WTC11 (cell line): ENCODE measurements at regions not wholly inside any gene's neighbourhood (a gene's known extent, or its start where the extent isn't known, plus 50 kb on each side); places are given as distances from the start of the nearest gene placed in this dataset.

Experiments
- ATAC-seq: fragments of 200-7000 bp; cut with Tn5 transposase; 2 replicates; pipeline ENCODE4 v1.10.0; 2021; ENCODE audit warnings: mild to moderate bottlenecking, moderate library complexity
- CTCF ChIA-PET: fragments of 300-600 bp; sonication (Branson Sonifier 250); formaldehyde crosslinking; loops from one replicate; lab custom pipeline; 2021; ENCODE audit warnings: antibody characterized with exemption; lab: Charles Lee
- POLR2A ChIA-PET: fragments of 350-600 bp; sonication (Branson Sonifier 250); formaldehyde crosslinking; loops from one replicate; lab custom pipeline; 2021; ENCODE audit warnings: antibody characterized with exemption; lab: Charles Lee
- DNase-seq: peaks from one replicate; pipeline ENCODE4 v3.0.0; 2021; ENCODE audit warnings: low spot score
- H3K27ac Mint-ChIP-seq: 2 replicates; pipeline ENCODE4 v1.8.0; 2021; ENCODE audit warnings: mixed read lengths
- H3K27me3 Mint-ChIP-seq: 2 replicates; pipeline ENCODE4 v1.8.0; 2021; ENCODE audit warnings: low read depth, mild to moderate bottlenecking, moderate library complexity, mixed read lengths
- H3K36me3 Mint-ChIP-seq: 2 replicates; pipeline ENCODE4 v1.8.0; 2021; ENCODE audit warnings: mixed read lengths
- H3K4me1 Mint-ChIP-seq: 2 replicates; pipeline ENCODE4 v1.8.0; 2022; ENCODE audit warnings: mixed read lengths
- H3K4me3 Mint-ChIP-seq: 2 replicates; pipeline ENCODE4 v1.8.0; 2021; ENCODE audit warnings: mild to moderate bottlenecking, moderate library complexity, mixed read lengths
- H3K9me3 Mint-ChIP-seq: 2 replicates; pipeline ENCODE4 v1.8.0; 2021; ENCODE audit warnings: mixed read lengths
- ARID4B ChIP-seq: sonication (generic); formaldehyde crosslinking; IDR thresholded peaks from 2 replicates; pipeline ENCODE4 v1.8.0; 2023; ENCODE audit warnings: missing genetic modification reagents, mild to moderate bottlenecking, borderline replicate concordance
- ATF6 ChIP-seq: sonication (generic); formaldehyde crosslinking; IDR thresholded peaks from 2 replicates; pipeline ENCODE4 v1.8.1; 2023; ENCODE audit warnings: mild to moderate bottlenecking, missing genetic modification reagents
- CBFB ChIP-seq: sonication (generic); formaldehyde crosslinking; IDR thresholded peaks from 2 replicates; pipeline ENCODE4 v1.8.1; 2022; ENCODE audit warnings: mild to moderate bottlenecking, low read depth, missing genetic modification reagents
- EMX1 ChIP-seq: fragments of 250-450 bp; sonication (Bioruptor Pico); IDR thresholded peaks from 2 replicates; pipeline ENCODE4 v1.8.0; 2021; ENCODE audit warnings: mild to moderate bottlenecking
- KAT7 ChIP-seq: sonication (generic); formaldehyde crosslinking; IDR thresholded peaks from 2 replicates; pipeline ENCODE4 v1.8.1; 2023; ENCODE audit warnings: missing genetic modification reagents, mild to moderate bottlenecking, borderline replicate concordance
- MYBL2 ChIP-seq: sonication (generic); formaldehyde crosslinking; IDR thresholded peaks from 2 replicates; pipeline ENCODE4 v1.8.1; 2023; ENCODE audit warnings: mild to moderate bottlenecking, moderate library complexity, missing genetic modification reagents
- TEAD4 ChIP-seq: sonication (generic); formaldehyde crosslinking; IDR thresholded peaks from 2 replicates; pipeline ENCODE4 v1.8.0; 2022; ENCODE audit warnings: mild to moderate bottlenecking, missing genetic modification reagents
- ZNF232 ChIP-seq: sonication (generic); formaldehyde crosslinking; IDR thresholded peaks from 2 replicates; pipeline ENCODE4 v1.8.0; 2022; ENCODE audit warnings: mild to moderate bottlenecking, missing genetic modification reagents
- ZNF281 ChIP-seq: sonication (generic); formaldehyde crosslinking; IDR thresholded peaks from 2 replicates; pipeline ENCODE4 v1.8.0; 2023; ENCODE audit warnings: mild to moderate bottlenecking, missing genetic modification reagents
- ZNF512 ChIP-seq: sonication (generic); formaldehyde crosslinking; IDR thresholded peaks from 2 replicates; pipeline ENCODE4 v1.8.1; 2022; ENCODE audit warnings: missing genetic modification reagents, borderline replicate concordance
- TF ChIP-seq, protein P1 (sequence below): fragments of 250-450 bp; sonication (Bioruptor Pico); IDR thresholded peaks from 2 replicates; pipeline ENCODE4 v1.9.0; 2021; ENCODE audit warnings: mild to moderate bottlenecking
- TF ChIP-seq, protein P2 (sequence below): sonication (generic); formaldehyde crosslinking; conservative IDR thresholded peaks from 2 replicates; pipeline ENCODE4 v1.8.1; 2023; ENCODE audit warnings: mild to moderate bottlenecking, low read depth, missing genetic modification reagents, moderate library complexity

- ChIA-PET CTCF (no interaction called here), POLR2A (no interaction called here)
- H3K4me3 Mint-ChIP-seq = no peak overlapping the region
- TF ChIP-seq, protein P1, sequence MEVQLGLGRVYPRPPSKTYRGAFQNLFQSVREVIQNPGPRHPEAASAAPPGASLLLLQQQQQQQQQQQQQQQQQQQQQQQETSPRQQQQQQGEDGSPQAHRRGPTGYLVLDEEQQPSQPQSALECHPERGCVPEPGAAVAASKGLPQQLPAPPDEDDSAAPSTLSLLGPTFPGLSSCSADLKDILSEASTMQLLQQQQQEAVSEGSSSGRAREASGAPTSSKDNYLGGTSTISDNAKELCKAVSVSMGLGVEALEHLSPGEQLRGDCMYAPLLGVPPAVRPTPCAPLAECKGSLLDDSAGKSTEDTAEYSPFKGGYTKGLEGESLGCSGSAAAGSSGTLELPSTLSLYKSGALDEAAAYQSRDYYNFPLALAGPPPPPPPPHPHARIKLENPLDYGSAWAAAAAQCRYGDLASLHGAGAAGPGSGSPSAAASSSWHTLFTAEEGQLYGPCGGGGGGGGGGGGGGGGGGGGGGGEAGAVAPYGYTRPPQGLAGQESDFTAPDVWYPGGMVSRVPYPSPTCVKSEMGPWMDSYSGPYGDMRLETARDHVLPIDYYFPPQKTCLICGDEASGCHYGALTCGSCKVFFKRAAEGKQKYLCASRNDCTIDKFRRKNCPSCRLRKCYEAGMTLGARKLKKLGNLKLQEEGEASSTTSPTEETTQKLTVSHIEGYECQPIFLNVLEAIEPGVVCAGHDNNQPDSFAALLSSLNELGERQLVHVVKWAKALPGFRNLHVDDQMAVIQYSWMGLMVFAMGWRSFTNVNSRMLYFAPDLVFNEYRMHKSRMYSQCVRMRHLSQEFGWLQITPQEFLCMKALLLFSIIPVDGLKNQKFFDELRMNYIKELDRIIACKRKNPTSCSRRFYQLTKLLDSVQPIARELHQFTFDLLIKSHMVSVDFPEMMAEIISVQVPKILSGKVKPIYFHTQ (CRISPR knock-in tag) = no peak
- TF ChIP-seq ARID4B (CRISPR knock-in tag) (no peak), ATF6 (CRISPR knock-in tag) (no peak), MYBL2 (no peak), ZNF232 (CRISPR knock-in tag) (no peak), KAT7 (CRISPR knock-in tag) (no peak), CBFB (CRISPR knock-in tag) (no peak), ZNF281 (CRISPR knock-in tag) (no peak), ZNF512 (CRISPR knock-in tag) (no peak), TEAD4 (CRISPR knock-in tag) (no peak), EMX1 (CRISPR knock-in tag) (no peak)
- TF ChIP-seq, protein P2, sequence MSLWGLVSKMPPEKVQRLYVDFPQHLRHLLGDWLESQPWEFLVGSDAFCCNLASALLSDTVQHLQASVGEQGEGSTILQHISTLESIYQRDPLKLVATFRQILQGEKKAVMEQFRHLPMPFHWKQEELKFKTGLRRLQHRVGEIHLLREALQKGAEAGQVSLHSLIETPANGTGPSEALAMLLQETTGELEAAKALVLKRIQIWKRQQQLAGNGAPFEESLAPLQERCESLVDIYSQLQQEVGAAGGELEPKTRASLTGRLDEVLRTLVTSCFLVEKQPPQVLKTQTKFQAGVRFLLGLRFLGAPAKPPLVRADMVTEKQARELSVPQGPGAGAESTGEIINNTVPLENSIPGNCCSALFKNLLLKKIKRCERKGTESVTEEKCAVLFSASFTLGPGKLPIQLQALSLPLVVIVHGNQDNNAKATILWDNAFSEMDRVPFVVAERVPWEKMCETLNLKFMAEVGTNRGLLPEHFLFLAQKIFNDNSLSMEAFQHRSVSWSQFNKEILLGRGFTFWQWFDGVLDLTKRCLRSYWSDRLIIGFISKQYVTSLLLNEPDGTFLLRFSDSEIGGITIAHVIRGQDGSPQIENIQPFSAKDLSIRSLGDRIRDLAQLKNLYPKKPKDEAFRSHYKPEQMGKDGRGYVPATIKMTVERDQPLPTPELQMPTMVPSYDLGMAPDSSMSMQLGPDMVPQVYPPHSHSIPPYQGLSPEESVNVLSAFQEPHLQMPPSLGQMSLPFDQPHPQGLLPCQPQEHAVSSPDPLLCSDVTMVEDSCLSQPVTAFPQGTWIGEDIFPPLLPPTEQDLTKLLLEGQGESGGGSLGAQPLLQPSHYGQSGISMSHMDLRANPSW = no peak
- H3K27me3 Mint-ChIP-seq = no peaks in the 10 kb centered on the region; the same call in 1 of the 2 replicates
- ATAC-seq (no peak), DNase-seq (no peak)
- peaks cover 2% of the 10 kb centered on the region; the same call in 1 of the 2 replicates for H3K4me1 Mint-ChIP-seq
- no peaks in the 10 kb centered on the region for H3K36me3 Mint-ChIP-seq
- no peak overlapping the region for H3K27ac Mint-ChIP-seq
- H3K9me3 Mint-ChIP-seq = no peaks in the 10 kb centered on the region
Observed at GRCh38 chrX:39480963-39481362, 616.8 kb downstream of the BCOR start.
